CD14-positive monocyte (primary cell): ENCODE measurements at regions not wholly inside any gene's neighbourhood (a gene's known extent, or its start where the extent isn't known, plus 50 kb on each side); places are given as distances from the start of the nearest gene placed in this dataset.

Experiments
- DNase-seq, 3 donors: peaks; one replicate each; pipeline ENCODE4 v3.0.0-alpha.2; 2011 to 2022
- H2AFZ ChIP-seq: 2 replicates; pipeline ENCODE4 v1.6.0; 2012; ENCODE audit warnings: mild to moderate bottlenecking, low read depth, low read length, inconsistent platforms; ENCODE audit not compliant: insufficient read depth, poor library complexity, severe bottlenecking
- H3K27ac ChIP-seq, 2 donors: 1 replicate in 1 of 2; 2 replicates in 1 of 2; pipeline ENCODE4 v1.5.1; 2012 to 2013; ENCODE audit warnings: low read length in 2 of 2, control low read depth in 1 of 2, inconsistent platforms in 1 of 2, low read depth in 1 of 2, mild to moderate bottlenecking in 1 of 2
- H3K27me3 ChIP-seq, 2 donors: one replicate each; pipeline versions ENCODE4 v1.6.0 to v1.6.1; 2011 to 2013; ENCODE audit warnings: low read length in 2 of 2; ENCODE audit not compliant: control insufficient read depth in 2 of 2, insufficient read depth in 2 of 2
- H3K36me3 ChIP-seq, 2 donors: replicated peaks in 1 of 2; 1 replicate in 1 of 2; 2 replicates in 1 of 2; pipeline versions ENCODE4 v1.5.1 to v1.6.1; 2012 to 2013; ENCODE audit warnings: low read length in 2 of 2, control low read depth in 1 of 2, inconsistent platforms in 1 of 2, mild to moderate bottlenecking in 1 of 2; ENCODE audit not compliant: insufficient read depth in 2 of 2, control insufficient read depth in 1 of 2
- H3K4me1 ChIP-seq, 2 donors: 1 replicate in 1 of 2; 2 replicates in 1 of 2; pipeline versions ENCODE4 v1.5.1 to v1.6.1; 2012 to 2013; ENCODE audit warnings: low read length in 2 of 2, control low read depth in 1 of 2, inconsistent platforms in 1 of 2, mild to moderate bottlenecking in 1 of 2, moderate library complexity in 1 of 2; ENCODE audit not compliant: insufficient read depth in 2 of 2, control insufficient read depth in 1 of 2
- H3K4me2 ChIP-seq: replicated peaks from 2 replicates; pipeline ENCODE3; 2012; ENCODE audit warnings: low read length, moderate library complexity, mild to moderate bottlenecking; ENCODE audit not compliant: poor library complexity, severe bottlenecking; ENCODE audit errors: extremely low read depth
- H3K4me3 ChIP-seq, 3 experiments: fragments of 200-600 bp in 1 of 3; sonication (generic) in 1 of 3; replicated peaks in 1 of 3; 1 replicate in 2 of 3; 2 replicates in 1 of 3; pipeline ENCODE4 v1.5.1; 2011 to 2013; ENCODE audit warnings: low read length in 3 of 3, mild to moderate bottlenecking in 3 of 3, control low read depth in 2 of 3, low read depth in 2 of 3, inconsistent platforms in 1 of 3, moderate library complexity in 1 of 3
- H3K79me2 ChIP-seq: 2 replicates; pipeline ENCODE4 v1.6.0; 2012; ENCODE audit warnings: mild to moderate bottlenecking, control low read depth, inconsistent platforms, low read length, moderate library complexity; ENCODE audit not compliant: insufficient read depth
- H3K9ac ChIP-seq: 2 replicates; pipeline ENCODE4 v1.6.0; 2017; ENCODE audit warnings: low read length, mild to moderate bottlenecking; ENCODE audit not compliant: insufficient read depth, poor library complexity, severe bottlenecking
- H3K9me3 ChIP-seq, 2 donors: replicated peaks in 1 of 2; 1 replicate in 1 of 2; 2 replicates in 1 of 2; pipeline versions ENCODE4 v1.5.1 to v1.6.1; 2012 to 2013; ENCODE audit warnings: low read length in 2 of 2, control low read depth in 1 of 2; ENCODE audit not compliant: control insufficient read depth in 1 of 2, insufficient read depth in 1 of 2
- H4K20me1 ChIP-seq: 2 replicates; pipeline ENCODE4 v1.6.0; 2012; ENCODE audit warnings: mild to moderate bottlenecking, low read length, control low read depth, moderate library complexity; ENCODE audit not compliant: insufficient read depth
- H3K27ac Mint-ChIP-seq, 7 donors: one replicate each; pipeline ENCODE4 v1.8.0; 2020; ENCODE audit warnings: mild to moderate bottlenecking in 7 of 7, mixed read lengths in 7 of 7, moderate library complexity in 6 of 7, inconsistent platforms in 2 of 7
- H3K27me3 Mint-ChIP-seq, 3 donors: one replicate each; pipeline ENCODE4 v1.8.0; 2021 to 2022; ENCODE audit warnings: low read depth in 3 of 3, mild to moderate bottlenecking in 3 of 3, mixed read lengths in 3 of 3, moderate library complexity in 3 of 3, inconsistent platforms in 1 of 3
- H3K36me3 Mint-ChIP-seq, 2 donors: one replicate each; pipeline ENCODE4 v1.8.0; 2020; ENCODE audit warnings: mixed read lengths in 2 of 2, inconsistent platforms in 1 of 2, mild to moderate bottlenecking in 1 of 2
- H3K4me1 Mint-ChIP-seq: one replicate; pipeline ENCODE4 v1.8.0; 2020; ENCODE audit warnings: mild to moderate bottlenecking, mixed read lengths
- H3K4me3 Mint-ChIP-seq, 2 donors: one replicate each; pipeline ENCODE4 v1.8.0; 2020; ENCODE audit warnings: mild to moderate bottlenecking in 2 of 2, mixed read lengths in 2 of 2, moderate library complexity in 1 of 2
- H3K9me3 Mint-ChIP-seq, 7 donors: one replicate each; pipeline ENCODE4 v1.8.0; 2020 to 2022; ENCODE audit warnings: mixed read lengths in 7 of 7, mild to moderate bottlenecking in 6 of 7, moderate library complexity in 6 of 7, inconsistent platforms in 2 of 7
- CTCF ChIP-seq: fragments of 200-600 bp; IDR thresholded peaks from one replicate; pipeline ENCODE4 v1.8.0; 2022; ENCODE audit warnings: antibody characterized with exemption, mild to moderate bottlenecking
- whole genome bisulfite sequencing: methylation state at CpG from one replicate; pipeline ENCODE4 v1.1.5; 2013; ENCODE audit warnings: missing lambda C conversion rate; ENCODE audit not compliant: insufficient coverage; 5-methylcytosine and 5-hydroxymethylcytosine counted together
- intact Hi-C, 2 donors: fragments of 100-400 bp; cut with micrococcal nuclease; formaldehyde crosslinking; loops; one replicate each; pipeline versions ENCODE4 v1.15.0 to v1.15.1; 2023

GRCh38 chr12:107847430-107847829 lies 72.9 kb downstream of the ASCL4 start:
- Mint-ChIP-seq H3K4me1 (peaks cover 10% of the 10 kb centered on the region), H3K36me3 (peaks cover 0 to 2% of the 10 kb centered on the region in 2 donors), H3K27ac (no peak overlapping the region), H3K4me3 (peak overlapping the region in 1 of 2 donors; percentile 68), H3K27me3 (peaks cover 57 to 69% (median 63%) of the 10 kb centered on the region in 3 donors), H3K9me3 (peaks cover 0 to 17% (median 2%) of the 10 kb centered on the region in 7 donors)
- Histone ChIP-seq H3K27me3 (peaks cover 50 to 66% of the 10 kb centered on the region in 2 donors), H2AFZ (no peak overlapping the region), H3K79me2 (no peaks in the 10 kb centered on the region), H3K9me3 (peaks cover 0 to 11% of the 10 kb centered on the region in 2 donors), H3K9ac (no peak overlapping the region), H3K4me1 (peaks cover 12 to 15% of the 10 kb centered on the region in 2 donors), H3K36me3 (no peaks in the 10 kb centered on the region), H4K20me1 (no peaks in the 10 kb centered on the region), H3K27ac (no peak overlapping the region), H3K4me2 (no peak overlapping the region), H3K4me3 (no peak overlapping the region)
- DNase-seq = no peak
- TF ChIP-seq CTCF = no peak
- 100% methylated on average over 1 of the region's 1 CpG for WGBS
- intact Hi-C loops = no loop called here

- WGBS = 54% methylated on average over 2 of the region's 3 CpGs
- Histone ChIP-seq H3K9ac (no peak overlapping the region), H3K79me2 (no peaks in the 10 kb centered on the region), H3K4me2 (no peak overlapping the region), H3K36me3 (no peaks in the 10 kb centered on the region), H3K4me3 (no peak overlapping the region), H4K20me1 (no peaks in the 10 kb centered on the region), H3K27ac (no peak overlapping the region), H3K27me3 (peaks cover 47 to 62% of the 10 kb centered on the region in 2 donors), H2AFZ (no peak overlapping the region), H3K4me1 (peaks cover 12 to 15% of the 10 kb centered on the region in 2 donors), H3K9me3 (peaks cover 0 to 11% of the 10 kb centered on the region in 2 donors)
- Mint-ChIP-seq H3K27ac (no peak overlapping the region), H3K4me1 (peaks cover 10% of the 10 kb centered on the region), H3K27me3 (peaks cover 54 to 68% (median 59%) of the 10 kb centered on the region in 3 donors), H3K9me3 (peaks cover 0 to 17% (median 2%) of the 10 kb centered on the region in 7 donors), H3K36me3 (peaks cover 0 to 2% of the 10 kb centered on the region in 2 donors), H3K4me3 (no peak overlapping the region)
- TF ChIP-seq CTCF = no peak
- intact Hi-C loops = no loop called here
- DNase-seq = no peak
These were observed 73.3 kb downstream of the ASCL4 start for GRCh38 chr12:107847830-107848229.
